Inflammatory macrophage treated with lipopolysaccharide for 4 hours (primary cell): ENCODE measurements at regions not wholly inside any gene's neighbourhood (a gene's known extent, or its start where the extent isn't known, plus 50 kb on each side); places are given as distances from the start of the nearest gene placed in this dataset.
"Not testable (repeated sequence)": the region's sequence is repeated elsewhere in the genome, so short reads cannot be mapped to it uniquely, and the experiment has no call there.

Experiments used
- DNase-seq: peaks from one replicate; pipeline ENCODE4 v3.0.0-alpha.2; 2020

GRCh38 chr4:157776930-157777528 lies 395.8 kb downstream of the GASK1B start:
- no peak for DNase-seq

GRCh38 chr4:157775971-157776370 lies 396.9 kb downstream of the GASK1B start:
- DNase-seq, result no peak

GRCh38 chr4:157772907-157773306 lies 399.9 kb downstream of the GASK1B start:
- DNase-seq, result no peak

- no peak for DNase-seq
Measured at GRCh38 chr4:157768419-157768818, 404.4 kb downstream of the GASK1B start.

- DNase-seq, result no peak
Measured at GRCh38 chr4:157763490-157763889, 409.3 kb downstream of the GASK1B start.

- DNase-seq, result no peak
Measured at GRCh38 chr4:157754410-157754809, 418.4 kb downstream of the GASK1B start.

- DNase-seq, result no peak
Measured at GRCh38 chr4:157751631-157752030, 421.2 kb downstream of the GASK1B start.

GRCh38 chr4:157741642-157742041 lies 431.2 kb downstream of the GASK1B start:
- no peak for DNase-seq

- no peak for DNase-seq
Measured at GRCh38 chr4:157739242-157739641, 433.6 kb downstream of the GASK1B start.

GRCh38 chr4:157728215-157728614 lies 444.6 kb downstream of the GASK1B start:
- DNase-seq, result no peak

GRCh38 chr4:157727163-157727562 lies 445.7 kb downstream of the GASK1B start:
- no peak for DNase-seq

- DNase-seq, result no peak
Measured at GRCh38 chr4:157722146-157722545, 450.7 kb downstream of the GASK1B start.

- no peak for DNase-seq
Measured at GRCh38 chr4:157713342-157713741, 459.5 kb downstream of the GASK1B start.

GRCh38 chr4:157706155-157706554 lies 466.7 kb downstream of the GASK1B start:
- no peak for DNase-seq

- no peak for DNase-seq
Measured at GRCh38 chr4:157702831-157703230, 470.0 kb downstream of the GASK1B start.

- no peak for DNase-seq
Measured at GRCh38 chr4:157701695-157701994, 471.2 kb downstream of the GASK1B start.

- no peak for DNase-seq
Measured at GRCh38 chr4:157700898-157701694, 471.7 kb downstream of the GASK1B start.

GRCh38 chr4:157689476-157689875 lies 468.9 kb downstream of the GRIA2 start:
- no peak for DNase-seq

- no peak for DNase-seq
Measured at GRCh38 chr4:157687971-157688370, 467.4 kb downstream of the GRIA2 start.

- not testable (repeated sequence) for DNase-seq
Measured at GRCh38 chr4:157679326-157679725, 458.8 kb downstream of the GRIA2 start.

GRCh38 chr4:157678478-157678877 lies 457.9 kb downstream of the GRIA2 start:
- DNase-seq, result no peak

- DNase-seq, result no peak
Measured at GRCh38 chr4:157674699-157675098, 454.2 kb downstream of the GRIA2 start.

- DNase-seq, result no peak
Measured at GRCh38 chr4:157667836-157668235, 447.3 kb downstream of the GRIA2 start.

- no peak for DNase-seq
Measured at GRCh38 chr4:157664726-157665125, 444.2 kb downstream of the GRIA2 start.
